PFSK-1 (cell line): ENCODE measurements at regions not wholly inside any gene's neighbourhood (a gene's known extent, or its start where the extent isn't known, plus 50 kb on each side); places are given as distances from the start of the nearest gene placed in this dataset.

Source experiments
- FOXP2 ChIP-seq: optimal IDR thresholded peaks from 2 replicates; pipeline ENCODE3; 2011; ENCODE audit warnings: borderline replicate concordance, control low read depth, inconsistent platforms; ENCODE audit not compliant: insufficient read depth; ENCODE audit errors: extremely low read length, extremely low read depth
- POLR2AphosphoS5 ChIP-seq: IDR thresholded peaks from 2 replicates; pipeline ENCODE4 v1.6.1; 2012; ENCODE audit warnings: low read depth, mild to moderate bottlenecking, control low read depth, low read length, moderate library complexity
- SIN3A ChIP-seq: IDR thresholded peaks from 2 replicates; pipeline ENCODE4 v1.6.1; 2012; ENCODE audit warnings: mild to moderate bottlenecking, low read length, moderate library complexity, borderline replicate concordance; ENCODE audit not compliant: insufficient read depth
- TAF1 ChIP-seq: IDR thresholded peaks from 2 replicates; pipeline ENCODE4 v1.6.1; 2012; ENCODE audit warnings: low read length, control low read depth, borderline replicate concordance; ENCODE audit not compliant: insufficient read depth
- TF ChIP-seq, protein P1 (sequence below), 2 experiments: IDR thresholded peaks; 2 replicates each; pipeline versions ENCODE4 v1.6.1 to v1.8.0; 2011 to 2012; ENCODE audit warnings: low read depth in 2 of 2, low read length in 2 of 2, control low read depth in 1 of 2, inconsistent platforms in 1 of 2, mild to moderate bottlenecking in 1 of 2, moderate library complexity in 1 of 2; ENCODE audit not compliant: insufficient read depth in 1 of 2

DNA sequence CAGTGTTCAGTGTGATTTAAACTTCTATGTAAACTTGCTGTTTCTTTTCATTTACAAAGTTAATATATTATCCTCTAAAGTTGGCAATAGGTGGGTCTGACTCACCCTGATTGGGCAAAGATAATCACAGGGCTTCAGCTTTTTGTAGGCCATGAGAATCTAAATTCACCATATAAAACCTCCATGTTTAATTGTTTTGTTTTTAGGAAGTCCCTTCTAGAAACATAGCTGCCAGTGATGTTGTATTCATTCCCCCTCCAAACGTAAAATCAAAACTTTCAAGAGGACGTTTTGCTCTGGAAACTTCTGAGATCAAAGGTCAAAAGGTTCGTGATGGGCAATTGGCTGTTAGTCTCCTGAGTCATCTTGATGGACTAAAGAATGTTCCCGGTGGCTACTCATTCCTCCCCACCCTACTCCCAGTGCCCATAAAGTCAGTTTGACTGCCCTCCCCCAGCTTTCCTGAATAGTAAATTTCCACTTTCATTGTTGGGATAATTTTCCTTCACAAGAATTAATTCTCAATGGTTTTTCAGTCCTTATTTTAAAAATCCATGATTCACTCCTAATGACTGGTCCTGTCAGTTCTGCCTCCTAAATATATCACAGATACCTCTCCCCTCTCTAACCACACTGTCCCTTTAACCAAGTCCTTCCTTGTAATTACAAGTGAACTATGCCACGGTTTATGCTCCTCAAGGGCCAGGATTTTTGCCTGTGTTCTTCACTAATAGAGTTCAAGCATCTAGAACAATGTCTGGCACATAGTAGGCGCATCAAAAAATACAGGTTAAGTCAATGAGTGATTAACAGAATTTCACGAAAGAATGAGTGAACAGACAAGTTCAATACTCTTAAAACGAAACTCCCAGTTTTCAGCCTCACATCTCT lies 164.4 kb upstream of the VRK2 start:
- TF ChIP-seq SIN3A (no peak), TAF1 (no peak), FOXP2 (no peak), POLR2AphosphoS5 (no peak)
- TF ChIP-seq, protein P1, sequence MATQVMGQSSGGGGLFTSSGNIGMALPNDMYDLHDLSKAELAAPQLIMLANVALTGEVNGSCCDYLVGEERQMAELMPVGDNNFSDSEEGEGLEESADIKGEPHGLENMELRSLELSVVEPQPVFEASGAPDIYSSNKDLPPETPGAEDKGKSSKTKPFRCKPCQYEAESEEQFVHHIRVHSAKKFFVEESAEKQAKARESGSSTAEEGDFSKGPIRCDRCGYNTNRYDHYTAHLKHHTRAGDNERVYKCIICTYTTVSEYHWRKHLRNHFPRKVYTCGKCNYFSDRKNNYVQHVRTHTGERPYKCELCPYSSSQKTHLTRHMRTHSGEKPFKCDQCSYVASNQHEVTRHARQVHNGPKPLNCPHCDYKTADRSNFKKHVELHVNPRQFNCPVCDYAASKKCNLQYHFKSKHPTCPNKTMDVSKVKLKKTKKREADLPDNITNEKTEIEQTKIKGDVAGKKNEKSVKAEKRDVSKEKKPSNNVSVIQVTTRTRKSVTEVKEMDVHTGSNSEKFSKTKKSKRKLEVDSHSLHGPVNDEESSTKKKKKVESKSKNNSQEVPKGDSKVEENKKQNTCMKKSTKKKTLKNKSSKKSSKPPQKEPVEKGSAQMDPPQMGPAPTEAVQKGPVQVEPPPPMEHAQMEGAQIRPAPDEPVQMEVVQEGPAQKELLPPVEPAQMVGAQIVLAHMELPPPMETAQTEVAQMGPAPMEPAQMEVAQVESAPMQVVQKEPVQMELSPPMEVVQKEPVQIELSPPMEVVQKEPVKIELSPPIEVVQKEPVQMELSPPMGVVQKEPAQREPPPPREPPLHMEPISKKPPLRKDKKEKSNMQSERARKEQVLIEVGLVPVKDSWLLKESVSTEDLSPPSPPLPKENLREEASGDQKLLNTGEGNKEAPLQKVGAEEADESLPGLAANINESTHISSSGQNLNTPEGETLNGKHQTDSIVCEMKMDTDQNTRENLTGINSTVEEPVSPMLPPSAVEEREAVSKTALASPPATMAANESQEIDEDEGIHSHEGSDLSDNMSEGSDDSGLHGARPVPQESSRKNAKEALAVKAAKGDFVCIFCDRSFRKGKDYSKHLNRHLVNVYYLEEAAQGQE (IDR thresholded peaks at IDR 0.05; ENCODE audit: insufficient read depth in 1 of 2, low read depth in 2 of 2, low read length in 2 of 2): no peak

DNA sequence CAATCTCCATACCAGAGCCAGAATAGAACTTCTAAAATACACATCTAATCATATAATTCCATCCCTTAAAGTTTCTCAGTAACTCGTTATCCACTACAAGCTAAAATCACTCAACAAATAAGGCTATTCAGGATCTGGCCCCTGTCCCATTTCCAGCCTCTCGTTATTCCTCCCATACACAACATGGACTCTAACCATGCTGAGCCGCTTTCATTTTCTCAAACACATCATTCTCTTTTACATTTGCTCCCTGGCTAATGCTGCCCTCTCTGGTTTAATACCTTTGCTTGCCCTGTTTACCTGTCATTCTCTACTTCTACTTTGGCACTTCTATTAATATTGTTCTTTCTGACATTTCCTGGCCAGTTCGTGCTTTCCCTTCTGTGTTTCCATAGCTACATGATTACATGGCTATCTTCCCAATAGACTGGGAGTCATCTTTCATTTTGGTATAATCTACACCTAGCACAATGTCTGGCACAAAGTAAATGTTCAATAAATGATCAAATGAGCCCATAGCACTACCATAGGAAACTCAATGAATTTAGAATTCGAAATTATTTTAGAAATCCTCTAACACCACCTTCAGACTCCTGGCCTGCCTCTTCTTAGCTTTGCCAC lies 163.6 kb upstream of the VRK2 start:
- TF ChIP-seq FOXP2 (no peak), SIN3A (no peak), TAF1 (no peak), POLR2AphosphoS5 (no peak)
- TF ChIP-seq, protein P1 (IDR thresholded peaks at IDR 0.05; ENCODE audit: insufficient read depth in 1 of 2, low read depth in 2 of 2, low read length in 2 of 2): no peak

DNA sequence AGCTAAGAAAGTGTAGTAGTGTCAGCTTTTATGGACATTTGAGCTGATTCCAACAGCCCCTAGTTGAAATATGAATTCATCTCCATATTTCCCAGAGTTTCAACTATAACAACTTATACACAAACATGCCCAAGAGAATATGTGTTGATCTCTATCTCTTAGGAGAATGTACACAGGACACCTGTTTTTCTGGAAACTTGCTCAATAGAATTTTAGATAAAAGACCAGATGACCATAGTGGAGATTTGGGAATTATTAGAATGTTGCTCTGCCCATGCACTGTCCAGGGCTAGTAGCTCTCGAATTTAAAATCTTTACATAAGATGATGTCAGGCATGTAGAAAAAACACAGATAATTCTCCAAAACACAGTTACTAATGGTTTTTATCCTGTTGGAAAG lies 162.3 kb upstream of the VRK2 start:
- TF ChIP-seq FOXP2 (no peak), POLR2AphosphoS5 (no peak), TAF1 (no peak), SIN3A (no peak)
- TF ChIP-seq, protein P1 (IDR thresholded peaks at IDR 0.05; ENCODE audit: insufficient read depth in 1 of 2, low read depth in 2 of 2, low read length in 2 of 2): no peak

DNA sequence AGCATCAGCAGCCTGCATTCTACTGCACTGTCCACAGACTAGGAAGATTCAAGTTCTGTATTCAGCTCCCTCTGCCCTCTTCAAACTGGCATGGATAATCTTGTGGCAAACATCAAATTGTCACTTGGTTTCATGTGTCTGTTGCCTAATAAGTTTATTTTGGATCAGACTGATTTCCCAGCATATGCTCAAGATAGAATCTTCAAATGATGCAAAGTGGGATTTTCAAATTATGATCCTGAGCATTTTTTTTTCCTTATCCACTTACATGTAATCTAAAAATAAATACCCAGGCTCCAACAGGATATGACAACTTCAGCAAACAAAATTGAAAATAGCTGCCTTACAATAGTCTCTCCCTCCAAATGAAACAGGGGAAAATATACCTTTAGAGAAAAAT lies 160.9 kb upstream of the VRK2 start:
- TF ChIP-seq TAF1: no peak
- TF ChIP-seq SIN3A: no peak
- no peak for TF ChIP-seq FOXP2
- TF ChIP-seq, protein P1 (IDR thresholded peaks at IDR 0.05; ENCODE audit: insufficient read depth in 1 of 2, low read depth in 2 of 2, low read length in 2 of 2): no peak
- TF ChIP-seq POLR2AphosphoS5: no peak
